Bronchial epithelial cell (primary cell): ENCODE measurements at regions not wholly inside any gene's neighbourhood (a gene's known extent, or its start where the extent isn't known, plus 50 kb on each side); places are given as distances from the start of the nearest gene placed in this dataset.
"Not testable (repeated sequence)": the region's sequence is repeated elsewhere in the genome, so short reads cannot be mapped to it uniquely, and the experiment has no call there.

Experiments used
- DNase-seq: peaks from one replicate; pipeline ENCODE4 v3.0.0-alpha.2; 2010; ENCODE audit warnings: low read depth
- FAIRE-seq: peaks from 2 replicates; lab custom pipeline; 2011; peaks lifted over from hg19 to GRCh38; lab: Jason Lieb, UNC
- H3K27me3 ChIP-seq: 2 replicates; pipeline ENCODE4 v1.5.1; 2011; ENCODE audit warnings: low read length; ENCODE audit not compliant: control insufficient read depth, insufficient read depth
- H3K36me3 ChIP-seq: 2 replicates; pipeline ENCODE4 v1.5.1; 2011; ENCODE audit warnings: low read length; ENCODE audit not compliant: control insufficient read depth, insufficient read depth
- H3K4me3 ChIP-seq: 2 replicates; pipeline ENCODE4 v1.5.1; 2011; ENCODE audit warnings: mild to moderate bottlenecking, low read depth, low read length, control low read depth
- CTCF ChIP-seq: IDR thresholded peaks from 2 replicates; pipeline ENCODE4 v1.5.1; 2011; ENCODE audit warnings: mild to moderate bottlenecking, moderate library complexity, low read length, control low read depth, inconsistent platforms; ENCODE audit not compliant: insufficient read depth, severe bottlenecking

GRCh38 chr3:127418560-127419147 lies 130.8 kb upstream of the PRR20G start:
- DNase-seq (no peak), FAIRE-seq (no peak)
- peaks cover 22% of the 10 kb centered on the region for H3K27me3 ChIP-seq

GRCh38 chr3:127417709-127418559 lies 130.1 kb upstream of the PRR20G start:
- Histone ChIP-seq H3K36me3 (no peaks in the 10 kb centered on the region), H3K4me3 (no peak overlapping the region), H3K27me3 (peaks cover 22% of the 10 kb centered on the region)
- FAIRE-seq (no peak), DNase-seq (no peak)
- no peak for TF ChIP-seq CTCF

More at GRCh38 chr3:127418560-127419147, 130.8 kb upstream of the PRR20G start:
- H3K36me3 ChIP-seq, result no peaks in the 10 kb centered on the region
- H3K4me3 ChIP-seq, result no peak overlapping the region
- no peak for TF ChIP-seq CTCF

GRCh38 chr3:127413871-127414270 lies 126.0 kb upstream of the PRR20G start:
- TF ChIP-seq CTCF, result no peak
- DNase-seq (no peak), FAIRE-seq (no peak)
- no peaks in the 10 kb centered on the region for H3K36me3 ChIP-seq
- no peak overlapping the region for H3K4me3 ChIP-seq
- peaks cover 14% of the 10 kb centered on the region for H3K27me3 ChIP-seq

GRCh38 chr3:127413318-127413673 lies 125.5 kb upstream of the PRR20G start:
- Histone ChIP-seq H3K4me3 (no peak overlapping the region), H3K27me3 (peaks cover 11% of the 10 kb centered on the region), H3K36me3 (no peaks in the 10 kb centered on the region)
- TF ChIP-seq CTCF, result no peak
- FAIRE-seq (no peak), DNase-seq (no peak)

GRCh38 chr3:127412578-127413317 lies 124.9 kb upstream of the PRR20G start:
- H3K4me3 ChIP-seq, result no peak overlapping the region
- peaks cover 10% of the 10 kb centered on the region for H3K27me3 ChIP-seq
- no peak for TF ChIP-seq CTCF
- DNase-seq (no peak), FAIRE-seq (no peak)
- H3K36me3 ChIP-seq, result no peaks in the 10 kb centered on the region

- FAIRE-seq, H3K27me3 ChIP-seq, DNase-seq, H3K4me3 ChIP-seq, H3K36me3 ChIP-seq: not testable (repeated sequence)
Measured at GRCh38 chr3:127411875-127412274, 124.0 kb upstream of the PRR20G start.
